Nephron progenitor cell (in vitro differentiated cells): ENCODE measurements at regions not wholly inside any gene's neighbourhood (a gene's known extent, or its start where the extent isn't known, plus 50 kb on each side); places are given as distances from the start of the nearest gene placed in this dataset.

Experiments
- DNase-seq: peaks from one replicate; pipeline ENCODE4 v3.0.0; 2021
- H3K27ac Mint-ChIP-seq: 2 replicates; pipeline ENCODE4 v1.8.0; 2021; ENCODE audit warnings: mild to moderate bottlenecking, moderate library complexity, mixed read lengths
- H3K27me3 Mint-ChIP-seq: 2 replicates; pipeline ENCODE4 v1.8.0; 2021; ENCODE audit warnings: mild to moderate bottlenecking, low read depth, mixed read lengths; ENCODE audit not compliant: poor library complexity
- H3K36me3 Mint-ChIP-seq: 2 replicates; pipeline ENCODE4 v1.8.0; 2021; ENCODE audit warnings: low read depth, mixed read lengths
- H3K4me1 Mint-ChIP-seq: 2 replicates; pipeline ENCODE4 v1.8.0; 2021; ENCODE audit warnings: mixed read lengths
- H3K4me3 Mint-ChIP-seq: 2 replicates; pipeline ENCODE4 v1.8.0; 2021; ENCODE audit warnings: mild to moderate bottlenecking, moderate library complexity, mixed read lengths
- H3K9me3 Mint-ChIP-seq: 2 replicates; pipeline ENCODE4 v1.8.0; 2021; ENCODE audit warnings: mild to moderate bottlenecking, moderate library complexity, mixed read lengths
- CTCF ChIP-seq: fragments of 200-600 bp; sonication (generic); IDR thresholded peaks from 2 replicates; pipeline ENCODE4 v1.5.0; 2021; ENCODE audit warnings: antibody characterized with exemption

DNA sequence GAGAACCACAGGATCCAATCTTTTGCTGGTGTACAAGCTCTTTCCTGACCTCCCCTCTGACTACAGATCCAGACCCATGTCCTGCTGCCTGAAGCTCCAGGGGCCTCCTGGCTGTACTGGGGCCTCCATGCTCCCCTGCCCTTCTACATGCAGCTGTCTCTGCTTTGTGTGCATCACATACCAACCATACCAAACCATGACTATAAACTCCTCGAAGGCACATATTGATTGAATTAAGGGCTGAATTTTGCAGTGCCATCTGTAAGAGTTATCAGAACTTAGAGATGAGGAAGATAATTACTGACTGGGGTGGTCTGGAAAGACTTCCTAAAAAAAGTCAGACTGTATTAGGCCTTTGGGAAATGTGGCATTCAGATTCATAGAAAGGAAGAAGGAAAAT, 139.9 kb upstream of the CXCR4 start:
- H3K27ac Mint-ChIP-seq, result no peak overlapping the region
- no peak for TF ChIP-seq CTCF
- no peak overlapping the region for H3K4me3 Mint-ChIP-seq
- peaks cover 28% of the 10 kb centered on the region for H3K4me1 Mint-ChIP-seq
- no peaks in the 10 kb centered on the region for H3K27me3 Mint-ChIP-seq
- no peak for DNase-seq
- H3K36me3 Mint-ChIP-seq, result peaks cover 11% of the 10 kb centered on the region
- H3K9me3 Mint-ChIP-seq, result peaks cover 21% of the 10 kb centered on the region

GRCh38 chr2:136255648-136256461, 137.9 kb upstream of the CXCR4 start:
- Mint-ChIP-seq H3K27me3 (no peaks in the 10 kb centered on the region), H3K4me1 (peaks cover 44% of the 10 kb centered on the region), H3K36me3 (no peaks in the 10 kb centered on the region), H3K4me3 (no peak overlapping the region), H3K27ac (no peak overlapping the region), H3K9me3 (peaks cover under 1% of the 10 kb centered on the region)
- no peak for DNase-seq
- TF ChIP-seq CTCF, result no peak

DNA sequence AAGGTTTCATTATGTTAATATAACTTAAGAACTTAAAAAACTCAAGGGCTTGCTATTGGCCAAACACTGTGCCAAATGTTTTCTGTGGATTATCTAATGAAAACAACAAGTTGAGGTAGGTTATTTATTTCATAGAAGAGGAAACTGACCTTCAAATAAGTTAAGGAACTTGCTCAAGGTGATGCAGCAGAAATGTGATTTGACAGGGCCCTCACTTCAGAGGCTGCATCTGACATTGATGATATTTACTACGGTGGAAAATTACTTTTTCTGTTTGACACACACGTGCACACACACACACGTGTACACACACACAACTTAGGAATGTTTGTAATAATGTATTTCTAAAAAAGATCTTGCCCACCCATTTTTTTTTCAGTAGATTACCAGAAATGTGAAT, 137.2 kb upstream of the CXCR4 start:
- Mint-ChIP-seq H3K4me3 (no peak overlapping the region), H3K27ac (no peak overlapping the region), H3K4me1 (peaks cover 50% of the 10 kb centered on the region), H3K36me3 (no peaks in the 10 kb centered on the region), H3K9me3 (no peaks in the 10 kb centered on the region), H3K27me3 (no peaks in the 10 kb centered on the region)
- no peak for TF ChIP-seq CTCF
- DNase-seq, result no peak

DNA sequence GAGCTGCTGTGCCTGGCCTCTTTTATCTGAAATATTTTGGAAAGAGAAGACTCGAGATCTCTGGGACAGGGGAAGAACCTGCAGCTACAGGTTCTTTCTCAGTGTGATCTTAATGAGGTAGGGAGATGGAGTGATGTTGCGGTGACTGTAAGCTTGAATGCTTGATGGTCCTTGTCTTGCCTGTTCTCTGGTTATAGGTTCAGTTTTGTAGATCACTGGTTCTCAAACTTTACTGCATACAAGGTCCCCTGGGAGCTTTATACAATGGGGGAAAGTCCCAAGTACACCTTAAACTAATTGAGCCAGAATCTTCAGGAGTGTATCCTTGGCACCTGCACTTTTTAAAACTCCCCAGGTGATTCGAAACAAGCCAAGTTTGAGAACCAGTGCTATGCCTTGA, 136.7 kb upstream of the CXCR4 start:
- H3K4me3 Mint-ChIP-seq, result no peak overlapping the region
- no peak for DNase-seq
- peaks cover 50% of the 10 kb centered on the region for H3K4me1 Mint-ChIP-seq
- no peak for TF ChIP-seq CTCF
- H3K9me3 Mint-ChIP-seq, result no peaks in the 10 kb centered on the region
- no peak overlapping the region for H3K27ac Mint-ChIP-seq
- no peaks in the 10 kb centered on the region for H3K27me3 Mint-ChIP-seq
- H3K36me3 Mint-ChIP-seq, result no peaks in the 10 kb centered on the region

- no peak for DNase-seq
- Mint-ChIP-seq H3K4me1 (peaks cover 56% of the 10 kb centered on the region), H3K4me3 (no peak overlapping the region), H3K27ac (no peak overlapping the region), H3K27me3 (no peaks in the 10 kb centered on the region), H3K36me3 (no peaks in the 10 kb centered on the region), H3K9me3 (no peaks in the 10 kb centered on the region)
- no peak for TF ChIP-seq CTCF
These were observed 135.5 kb upstream of the CXCR4 start for GRCh38 chr2:136253288-136254004.
